B cell (primary cell): ENCODE measurements at regions not wholly inside any gene's neighbourhood (a gene's known extent, or its start where the extent isn't known, plus 50 kb on each side); places are given as distances from the start of the nearest gene placed in this dataset.
A peak's percentile ranks its signal among the peaks of the same experiment; 100 is the strongest.

Source experiments
- ATAC-seq: fragments of 200-7000 bp; cut with Tn5 transposase; one replicate; pipeline ENCODE4 v1.10.0; 2021; ENCODE audit warnings: low read depth, mild to moderate bottlenecking, moderate number of reproducible peaks, moderate library complexity
- CTCF ChIA-PET: fragments of 350-600 bp; sonication (Branson Sonifier 250); formaldehyde crosslinking; loops from one replicate; lab custom pipeline; 2021; ENCODE audit warnings: antibody characterized with exemption, inconsistent platforms; lab: Charles Lee
- POLR2A ChIA-PET: fragments of 350-600 bp; sonication (Branson Sonifier 250); formaldehyde crosslinking; loops from one replicate; lab custom pipeline; 2021; ENCODE audit warnings: antibody characterized with exemption; lab: Charles Lee
- DNase-seq: peaks from one replicate; pipeline ENCODE4 v3.0.0; 2013
- H2AFZ ChIP-seq: 2 replicates; pipeline ENCODE4 v1.6.1; 2012; ENCODE audit warnings: mild to moderate bottlenecking, low read depth, low read length; ENCODE audit not compliant: insufficient read depth, poor library complexity, severe bottlenecking
- H3K27ac ChIP-seq, 2 donors: 1 replicate in 1 of 2; 2 replicates in 1 of 2; pipeline ENCODE4 v1.5.1; 2012 to 2013; ENCODE audit warnings: low read length in 2 of 2, mild to moderate bottlenecking in 2 of 2, moderate library complexity in 1 of 2
- H3K27me3 ChIP-seq, 4 experiments: fragments of 200-600 bp in 1 of 4; sonication (generic) in 1 of 4; replicated peaks in 1 of 4; 1 replicate in 2 of 4; 2 replicates in 2 of 4; pipeline versions ENCODE4 v1.6.1 to v1.7.0; 2013 to 2016; ENCODE audit warnings: low read length in 3 of 4, mild to moderate bottlenecking in 2 of 4, mixed read lengths in 1 of 4, moderate library complexity in 1 of 4; ENCODE audit not compliant: insufficient read depth in 4 of 4, control insufficient read depth in 3 of 4; ENCODE audit errors: control extremely low read depth in 1 of 4
- H3K36me3 ChIP-seq, 2 experiments: replicated peaks in 1 of 2; 1 replicate in 1 of 2; 2 replicates in 1 of 2; pipeline versions ENCODE4 v1.6.1 to v1.7.1; 2013; ENCODE audit warnings: low read length in 1 of 2; ENCODE audit not compliant: insufficient read depth in 2 of 2, control insufficient read depth in 1 of 2; ENCODE audit errors: control extremely low read depth in 1 of 2, extremely low read depth in 1 of 2
- H3K4me1 ChIP-seq, 2 donors: fragments of 200-600 bp in 1 of 2; sonication (generic) in 1 of 2; 1 replicate in 1 of 2; 2 replicates in 1 of 2; pipeline versions ENCODE4 v1.5.1 to v1.6.1; 2013 to 2017; ENCODE audit warnings: low read length in 2 of 2; ENCODE audit not compliant: control insufficient read depth in 2 of 2, insufficient read depth in 2 of 2
- H3K4me2 ChIP-seq: replicated peaks from 2 replicates; pipeline ENCODE3; 2012; ENCODE audit warnings: mild to moderate bottlenecking, low read depth, low read length; ENCODE audit not compliant: poor library complexity, severe bottlenecking
- H3K4me3 ChIP-seq, 5 experiments: fragments of 200-600 bp in 1 of 5; sonication (generic) in 1 of 5; 1 replicate in 3 of 5; 2 replicates in 2 of 5; pipeline versions ENCODE4 v1.5.1 to v1.7.0; 2011 to 2016; ENCODE audit warnings: low read length in 4 of 5, mild to moderate bottlenecking in 4 of 5, low read depth in 2 of 5, control low read depth in 1 of 5, moderate library complexity in 1 of 5; ENCODE audit not compliant: insufficient read depth in 1 of 5; ENCODE audit errors: control extremely low read depth in 1 of 5, extremely low read depth in 1 of 5
- H3K79me2 ChIP-seq: fragments of 200-600 bp; sonication (generic); one replicate; pipeline ENCODE4 v1.6.0; 2016; ENCODE audit warnings: low read length; ENCODE audit not compliant: control insufficient read depth, insufficient read depth
- H3K9ac ChIP-seq: fragments of 200-600 bp; sonication (generic); 2 replicates; pipeline ENCODE4 v1.6.1; 2017; ENCODE audit warnings: mild to moderate bottlenecking, low read length, moderate library complexity
- H3K9me3 ChIP-seq, 3 donors: one replicate each; pipeline versions ENCODE4 v1.6.1 to v1.7.1; 2013; ENCODE audit warnings: low read length in 2 of 3; ENCODE audit not compliant: control insufficient read depth in 2 of 3, insufficient read depth in 1 of 3; ENCODE audit errors: control extremely low read depth in 1 of 3
- H4K20me1 ChIP-seq: 2 replicates; pipeline ENCODE4 v1.6.0; 2012; ENCODE audit warnings: mild to moderate bottlenecking, low read length; ENCODE audit not compliant: insufficient read depth, control insufficient read depth, poor library complexity, severe bottlenecking
- H3K27ac Mint-ChIP-seq: one replicate; pipeline ENCODE4 v1.8.0; 2021; ENCODE audit warnings: mixed read lengths
- H3K27me3 Mint-ChIP-seq: one replicate; pipeline ENCODE4 v1.8.0; 2021; ENCODE audit warnings: mixed read lengths
- H3K4me1 Mint-ChIP-seq: one replicate; pipeline ENCODE4 v1.8.0; 2021; ENCODE audit warnings: mixed read lengths
- H3K4me3 Mint-ChIP-seq: one replicate; pipeline ENCODE4 v1.8.0; 2021; ENCODE audit warnings: mixed read lengths
- H3K9me3 Mint-ChIP-seq: one replicate; pipeline ENCODE4 v1.8.0; 2022; ENCODE audit warnings: mixed read lengths; ENCODE audit not compliant: insufficient read depth
- CTCF ChIP-seq: fragments of 200-600 bp; IDR thresholded peaks from one replicate; pipeline ENCODE4 v1.8.0; 2022; ENCODE audit warnings: antibody characterized with exemption, mild to moderate bottlenecking
- EZH2 ChIP-seq: IDR thresholded peaks from 2 replicates; pipeline ENCODE4 v1.6.1; 2012; ENCODE audit warnings: borderline replicate concordance, low read depth, mild to moderate bottlenecking, moderate library complexity, low read length; ENCODE audit not compliant: insufficient read depth, poor library complexity, severe bottlenecking
- WGBS: methylation state at CpG from one replicate; pipeline ENCODE4 v1.1.5; 2013; ENCODE audit warnings: missing lambda C conversion rate; ENCODE audit not compliant: insufficient coverage; 5-methylcytosine and 5-hydroxymethylcytosine counted together
- intact Hi-C: fragments of 100-400 bp; cut with micrococcal nuclease; formaldehyde crosslinking; loops from one replicate; pipeline ENCODE4 v1.10.0; 2022

- Histone ChIP-seq H3K9me3 (peaks cover 0 to 9% (median 0%) of the 10 kb centered on the region in 3 donors), H3K27me3 (peaks cover 0 to 73% (median 18%) of the 10 kb centered on the region in 4 experiments), H3K27ac (no peak overlapping the region), H4K20me1 (no peaks in the 10 kb centered on the region), H3K36me3 (no peaks in the 10 kb centered on the region), H2AFZ (no peak overlapping the region), H3K79me2 (no peaks in the 10 kb centered on the region), H3K4me3 (no peak overlapping the region), H3K9ac (no peak overlapping the region), H3K4me2 (no peak overlapping the region), H3K4me1 (peaks cover 10 to 16% of the 10 kb centered on the region in 2 donors)
- H3K27me3 Mint-ChIP-seq = peaks cover 73% of the 10 kb centered on the region
- ChIA-PET CTCF (no interaction called here), POLR2A (no interaction called here)
- TF ChIP-seq CTCF (no peak), EZH2 (no peak)
- intact Hi-C loops = no loop called here
- H3K4me1 Mint-ChIP-seq = peaks cover 14% of the 10 kb centered on the region
- H3K9me3 Mint-ChIP-seq = no peaks in the 10 kb centered on the region
- WGBS = 93% methylated on average over 3 of the region's 5 CpGs
- H3K4me3 Mint-ChIP-seq = no peak overlapping the region
- DNase-seq = no peak
- no peak for ATAC-seq
- H3K27ac Mint-ChIP-seq = no peak overlapping the region
Measured at GRCh38 chr21:38986406-38986805, 180.7 kb downstream of the ETS2 start.

- Histone ChIP-seq H3K4me1 (peaks cover 10 to 16% of the 10 kb centered on the region in 2 donors), H3K4me3 (no peak overlapping the region), H4K20me1 (no peaks in the 10 kb centered on the region), H2AFZ (no peak overlapping the region), H3K9me3 (peaks cover 0 to 9% (median 0%) of the 10 kb centered on the region in 3 donors), H3K27ac (no peak overlapping the region), H3K36me3 (no peaks in the 10 kb centered on the region), H3K4me2 (no peak overlapping the region), H3K27me3 (peaks cover 0 to 78% (median 18%) of the 10 kb centered on the region in 4 experiments), H3K79me2 (no peaks in the 10 kb centered on the region), H3K9ac (no peak overlapping the region)
- H3K4me1 Mint-ChIP-seq = peaks cover 14% of the 10 kb centered on the region
- WGBS = 12% methylated on average over 13 of the region's 18 CpGs
- H3K27ac Mint-ChIP-seq = no peak overlapping the region
- ChIA-PET CTCF (no interaction called here), POLR2A (no interaction called here)
- no peak for TF ChIP-seq EZH2
- TF ChIP-seq CTCF = no peak
- intact Hi-C loops = no loop called here
- H3K9me3 Mint-ChIP-seq = no peaks in the 10 kb centered on the region
- no peak for ATAC-seq
- H3K27me3 Mint-ChIP-seq = peaks cover 73% of the 10 kb centered on the region
- no peak overlapping the region for H3K4me3 Mint-ChIP-seq
- peak; percentile 8 for DNase-seq
Measured at GRCh38 chr21:38985568-38986378, 180.0 kb downstream of the ETS2 start.
